GM19043 (cell line): ENCODE measurements at regions not wholly inside any gene's neighbourhood (a gene's known extent, or its start where the extent isn't known, plus 50 kb on each side); places are given as distances from the start of the nearest gene placed in this dataset.

Experiments
- ATAC-seq: cut with Tn5 transposase; IDR thresholded peaks from one replicate; pipeline ENCODE4 v1.9.1; 2021; ENCODE audit warnings: low read depth; ENCODE audit not compliant: unreplicated experiment

- ATAC-seq = no peak
These were observed 660.4 kb downstream of the VRK1 start for GRCh38 chr14:97457575-97458085.

- ATAC-seq = no peak
These were observed 661.1 kb downstream of the VRK1 start for GRCh38 chr14:97458255-97458654.

- no peak for ATAC-seq
These were observed 661.7 kb downstream of the VRK1 start for GRCh38 chr14:97458661-97459579.

GRCh38 chr14:97462081-97462480 is 664.9 kb downstream of the VRK1 start:
- no peak for ATAC-seq

- no peak for ATAC-seq
These were observed 671.0 kb downstream of the VRK1 start for GRCh38 chr14:97468220-97468619.

GRCh38 chr14:97477353-97477752 is 680.2 kb downstream of the VRK1 start:
- ATAC-seq = no peak

GRCh38 chr14:97485201-97485600 is 688.0 kb downstream of the VRK1 start:
- ATAC-seq = no peak

GRCh38 chr14:97486601-97487120 is 689.5 kb downstream of the VRK1 start:
- no peak for ATAC-seq

GRCh38 chr14:97489750-97490149 is 692.6 kb downstream of the VRK1 start:
- no peak for ATAC-seq

- ATAC-seq = no peak
These were observed 693.4 kb downstream of the VRK1 start for GRCh38 chr14:97490521-97491070.

GRCh38 chr14:97491697-97492096 is 694.5 kb downstream of the VRK1 start:
- no peak for ATAC-seq

- ATAC-seq = no peak
These were observed 702.8 kb downstream of the VRK1 start for GRCh38 chr14:97499790-97500481.

GRCh38 chr14:97506626-97507025 is 709.4 kb downstream of the VRK1 start:
- no peak for ATAC-seq

GRCh38 chr14:97513891-97514290 is 716.7 kb downstream of the VRK1 start:
- ATAC-seq = no peak

- ATAC-seq = no peak
These were observed 720.5 kb downstream of the VRK1 start for GRCh38 chr14:97517566-97518234.

- ATAC-seq = no peak
These were observed 726.8 kb downstream of the VRK1 start for GRCh38 chr14:97523936-97524335.

- ATAC-seq = no peak
These were observed 727.6 kb downstream of the VRK1 start for GRCh38 chr14:97524589-97525319.

GRCh38 chr14:97527993-97528392 is 730.8 kb downstream of the VRK1 start:
- no peak for ATAC-seq

GRCh38 chr14:97532052-97532451 is 734.9 kb downstream of the VRK1 start:
- ATAC-seq = no peak

- no peak for ATAC-seq
These were observed 739.2 kb downstream of the VRK1 start for GRCh38 chr14:97536421-97536820.
